GM19438 (cell line): ENCODE measurements at regions not wholly inside any gene's neighbourhood (a gene's known extent, or its start where the extent isn't known, plus 50 kb on each side); places are given as distances from the start of the nearest gene placed in this dataset.
A peak's percentile ranks its signal among the peaks of the same experiment; 100 is the strongest.

ENCODE experiments used
- ATAC-seq: cut with Tn5 transposase; IDR thresholded peaks from one replicate; pipeline ENCODE4 v1.9.1; 2021; ENCODE audit warnings: low read depth; ENCODE audit not compliant: unreplicated experiment

GRCh38 chr1:239436286-239436685, 49.9 kb downstream of the CHRM3 start:
- ATAC-seq: no peak

DNA sequence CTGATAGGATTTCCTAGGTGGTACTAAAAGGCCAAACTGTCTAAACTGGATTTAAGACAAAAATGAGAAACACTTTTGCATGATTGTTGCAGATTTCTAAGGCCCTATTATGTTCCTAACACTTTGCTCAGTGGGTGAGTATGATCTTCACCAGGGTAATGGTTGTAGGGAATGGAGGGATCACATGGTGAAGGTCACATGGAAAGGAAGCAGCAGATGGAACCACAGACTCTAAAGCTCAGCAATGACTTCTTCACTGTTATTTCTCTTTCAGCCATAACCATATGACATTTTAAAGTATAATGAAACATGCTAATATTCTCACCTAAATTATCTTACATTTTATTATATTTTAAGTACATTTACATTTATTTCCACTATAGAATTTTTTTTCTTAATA, 51.5 kb downstream of the CHRM3 start:
- ATAC-seq: no peak

GRCh38 chr1:239438891-239439290, 52.5 kb downstream of the CHRM3 start:
- no peak for ATAC-seq

DNA sequence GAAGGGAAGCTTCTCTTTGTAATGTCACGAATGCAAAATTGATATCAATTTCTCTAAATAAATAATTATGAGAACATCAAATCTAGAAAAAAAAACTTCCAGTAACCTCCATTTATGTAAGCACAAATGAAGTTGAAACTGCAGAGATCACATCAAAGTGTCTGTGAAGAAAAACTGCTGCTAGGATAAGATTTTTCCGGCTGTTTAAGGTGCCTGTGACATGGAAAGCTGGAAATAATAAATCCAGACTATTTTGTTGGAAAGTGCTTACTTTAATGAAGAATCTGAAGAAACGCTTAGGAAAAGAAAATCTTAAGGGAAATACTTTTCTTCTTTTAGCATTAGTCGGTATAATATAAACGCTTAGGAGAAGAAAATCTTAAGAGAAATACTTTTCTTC, 57.0 kb downstream of the CHRM3 start:
- no peak for ATAC-seq

DNA sequence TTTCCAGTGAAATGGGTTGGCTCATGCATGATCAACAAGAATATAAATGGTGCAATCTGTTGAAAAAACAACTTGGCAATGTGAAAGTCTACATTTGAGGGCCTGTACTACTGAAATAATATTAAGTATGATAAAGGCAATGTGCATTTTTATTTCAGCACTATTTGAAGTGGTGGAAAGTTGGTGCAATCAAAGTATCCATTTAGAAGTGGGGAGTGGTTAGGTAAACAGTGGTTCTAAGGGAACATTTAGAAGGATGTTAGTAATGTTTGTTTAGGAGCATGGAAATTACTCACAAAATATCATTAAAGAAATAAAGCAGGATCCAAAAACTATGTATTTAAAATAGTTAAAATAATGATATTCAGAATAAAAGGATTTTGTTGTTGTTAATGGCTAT, 60.2 kb downstream of the CHRM3 start:
- ATAC-seq: no peak

GRCh38 chr1:239448911-239449310, 62.5 kb downstream of the CHRM3 start:
- no peak for ATAC-seq

GRCh38 chr1:239455743-239456142, 69.4 kb downstream of the CHRM3 start:
- ATAC-seq: no peak

DNA sequence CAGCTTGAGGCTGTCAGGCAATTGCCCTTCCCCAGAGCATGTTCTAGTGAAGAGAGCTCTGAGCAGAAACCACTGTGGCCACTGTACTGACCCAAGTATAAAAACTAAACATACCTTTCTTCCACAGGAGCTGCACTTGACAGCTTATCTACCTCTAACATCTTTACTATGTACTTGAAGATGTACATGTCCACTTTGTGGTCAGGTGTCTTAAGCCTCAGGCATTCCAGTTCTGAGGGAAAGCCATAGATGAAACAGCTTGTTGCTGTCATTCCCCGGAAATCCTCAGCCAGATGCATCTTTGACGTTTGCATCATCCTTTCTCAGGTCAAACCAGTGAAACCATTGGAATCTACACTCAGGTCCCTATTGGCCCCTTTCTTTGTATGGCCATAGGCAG, 70.4 kb downstream of the CHRM3 start:
- no peak for ATAC-seq

GRCh38 chr1:239457491-239458143, 71.2 kb downstream of the CHRM3 start:
- ATAC-seq: peak; percentile 49

GRCh38 chr1:239458144-239458500, 71.8 kb downstream of the CHRM3 start:
- ATAC-seq: peak; percentile 80

GRCh38 chr1:239467730-239468129, 81.4 kb downstream of the CHRM3 start:
- ATAC-seq: no peak

- ATAC-seq: no peak
These were observed 91.7 kb downstream of the CHRM3 start for GRCh38 chr1:239478069-239478468.

DNA sequence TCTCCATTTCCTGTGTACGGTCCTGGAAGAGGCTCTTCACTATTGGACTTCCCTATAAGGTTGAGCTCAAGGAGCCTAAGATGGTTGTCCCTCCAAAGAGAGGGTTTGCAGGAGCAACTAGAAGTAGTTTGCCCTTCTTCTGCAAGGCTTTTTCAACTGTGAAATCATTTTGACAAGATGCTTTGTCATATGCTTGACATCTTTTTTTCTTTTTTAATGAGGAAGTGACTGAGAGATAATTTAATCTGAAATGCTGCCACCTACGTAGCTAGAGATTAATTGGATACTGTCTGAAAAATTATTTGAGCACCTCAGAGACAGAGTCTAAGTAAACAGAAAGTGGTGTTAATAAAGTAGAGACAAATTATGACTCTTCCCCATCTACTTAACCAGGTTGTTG, 97.0 kb downstream of the CHRM3 start:
- ATAC-seq: no peak

DNA sequence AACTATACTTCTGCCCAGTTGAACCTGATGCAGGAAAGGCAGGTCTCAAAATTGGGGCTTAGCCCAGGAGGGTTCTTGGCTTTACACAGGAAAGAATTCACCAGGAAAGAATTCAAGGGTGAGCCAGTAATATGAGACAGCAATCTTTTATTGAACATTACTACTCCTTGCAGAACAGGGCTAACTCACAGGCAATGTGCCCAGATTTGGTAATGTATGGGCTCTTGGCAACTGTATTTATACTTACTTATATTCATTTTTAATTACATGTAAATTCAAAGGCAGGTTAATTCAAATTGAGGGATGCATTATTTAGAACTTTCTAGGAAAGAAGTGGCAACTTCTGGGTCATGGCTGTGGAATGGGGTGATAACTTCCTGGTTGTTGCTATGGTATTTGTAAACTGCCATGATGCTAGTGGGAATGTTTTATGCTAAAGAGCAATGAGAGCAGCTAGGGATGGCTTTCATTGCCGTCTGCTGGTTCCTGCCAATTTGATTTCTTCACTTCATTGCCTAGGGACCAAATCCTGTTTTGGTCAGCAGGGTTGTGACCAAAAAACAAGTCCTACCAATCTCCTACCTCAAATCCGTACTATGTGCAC, 107.5 kb downstream of the CHRM3 start:
- ATAC-seq: no peak

- ATAC-seq: no peak
These were observed 118.7 kb downstream of the CHRM3 start for GRCh38 chr1:239505094-239505493.

- no peak for ATAC-seq
These were observed 121.5 kb downstream of the CHRM3 start for GRCh38 chr1:239507826-239508225.

DNA sequence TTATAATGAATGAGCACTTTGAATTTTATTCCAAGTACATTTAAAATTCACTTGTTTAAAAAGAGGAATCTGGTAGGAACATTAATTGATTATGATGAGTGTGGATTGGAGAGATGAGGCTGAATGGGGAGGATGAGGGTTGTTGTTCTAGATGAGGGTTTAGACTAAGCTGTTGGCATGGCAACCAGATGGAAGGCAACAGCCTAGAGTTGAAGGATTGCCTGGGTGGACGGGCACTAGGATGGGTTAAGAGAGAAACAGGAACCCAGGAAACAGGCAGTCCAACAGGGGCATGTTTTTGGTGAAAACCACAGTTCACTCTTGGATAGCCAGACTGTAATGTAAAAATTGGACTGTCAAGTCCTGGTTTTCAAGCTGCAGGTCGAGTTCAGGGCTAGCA, 125.5 kb downstream of the CHRM3 start:
- no peak for ATAC-seq

GRCh38 chr1:239516579-239516978, 130.2 kb downstream of the CHRM3 start:
- ATAC-seq: no peak

DNA sequence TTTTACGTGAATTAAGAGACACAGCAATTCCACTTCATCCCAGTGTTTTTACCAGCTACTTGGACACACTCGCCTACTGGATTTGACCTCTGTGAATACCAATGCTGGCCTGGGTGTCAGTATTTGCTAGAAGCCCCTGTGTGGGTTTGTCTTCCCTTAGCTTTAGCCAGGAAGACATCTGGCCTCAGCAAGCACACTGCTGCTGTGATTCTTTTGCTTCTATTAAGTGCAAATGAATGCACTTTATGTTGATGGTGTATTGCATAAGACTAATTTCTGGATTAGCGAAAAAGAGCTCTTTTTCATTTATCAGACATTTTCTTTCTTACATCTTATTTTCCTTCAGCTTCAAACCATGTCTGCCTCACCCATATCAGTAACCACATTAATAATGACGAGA, 140.0 kb downstream of the CHRM3 start:
- no peak for ATAC-seq

- ATAC-seq: no peak
These were observed 140.8 kb downstream of the CHRM3 start for GRCh38 chr1:239527051-239527693.

DNA sequence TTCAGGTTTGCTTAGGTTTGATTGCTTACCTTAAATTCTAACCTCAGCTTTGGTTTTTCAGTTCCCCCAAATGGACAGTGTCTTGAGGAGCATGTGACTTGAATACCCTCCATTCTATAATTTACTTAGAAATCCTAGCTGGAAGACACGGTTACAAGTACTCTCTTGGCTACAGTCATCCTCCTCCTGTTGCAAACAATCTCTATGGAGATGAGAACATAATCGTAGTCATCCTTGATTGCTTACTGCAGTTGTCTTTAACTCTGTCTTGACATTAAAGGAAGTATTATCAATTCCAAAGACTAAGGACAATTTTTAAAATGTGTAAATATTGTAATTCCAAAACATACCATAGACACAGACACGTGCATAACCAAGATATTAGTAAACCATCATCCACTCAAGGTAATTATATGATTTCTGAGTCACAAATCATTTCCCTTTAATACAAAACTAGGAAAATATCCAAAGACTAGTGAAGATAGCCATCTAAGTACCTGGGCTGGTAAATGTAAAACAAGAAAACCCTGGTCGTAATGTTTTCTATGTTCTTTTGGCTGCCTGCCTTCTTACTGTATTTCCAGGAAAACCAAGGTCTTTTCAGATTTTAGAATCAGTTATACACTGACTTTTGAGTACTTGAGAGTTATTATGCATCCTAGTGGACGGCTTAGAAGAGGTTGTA, 149.9 kb downstream of the CHRM3 start:
- ATAC-seq: no peak

DNA sequence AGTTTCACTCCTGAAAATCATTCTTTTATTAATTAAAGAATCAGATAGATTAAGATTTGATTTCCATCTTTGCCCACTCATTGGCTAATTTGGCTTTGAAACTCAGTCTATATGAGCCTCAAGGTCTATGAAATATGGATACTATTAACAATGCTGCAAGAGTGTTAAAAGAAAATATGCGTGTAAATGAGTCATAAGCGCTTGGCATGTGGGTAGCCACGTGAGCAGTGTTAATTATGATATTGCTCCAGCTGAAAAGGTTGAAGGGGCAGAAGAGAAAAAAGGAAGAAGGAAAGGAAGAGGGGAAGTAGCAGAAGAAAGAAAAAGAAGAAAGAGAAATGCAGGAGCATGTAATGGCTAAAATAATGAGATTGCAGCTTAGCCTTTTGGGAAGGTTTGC, 151.4 kb downstream of the CHRM3 start:
- no peak for ATAC-seq
